Prostate gland (tissue), 2 donors: ENCODE measurements at regions not wholly inside any gene's neighbourhood (a gene's known extent, or its start where the extent isn't known, plus 50 kb on each side); places are given as distances from the start of the nearest gene placed in this dataset.

Experiments
- DNase-seq: peaks from one replicate; pipeline ENCODE4 v3.0.0-alpha.2; 2019; ENCODE audit warnings: low spot score
- H3K27ac ChIP-seq, 2 donors: fragments of 200-600 bp; sonication (generic); 2 replicates each; pipeline ENCODE4 v1.5.1; 2017 to 2019
- H3K27me3 ChIP-seq: fragments of 200-600 bp; sonication (generic); replicated peaks from 2 replicates; pipeline ENCODE4 v1.5.1; 2019; ENCODE audit not compliant: insufficient read depth
- H3K36me3 ChIP-seq, 2 donors: fragments of 200-600 bp; sonication (generic); 1 replicate in 1 of 2; 2 replicates in 1 of 2; pipeline versions ENCODE4 v1.5.1 to v1.8.1; 2017 to 2019
- H3K4me1 ChIP-seq: fragments of 200-600 bp; sonication (generic); replicated peaks from 2 replicates; pipeline ENCODE4 v1.5.1; 2019
- H3K4me3 ChIP-seq, 2 donors: fragments of 200-600 bp; sonication (generic); 2 replicates each; pipeline ENCODE4 v1.5.1; 2017 to 2019
- H3K9me3 ChIP-seq: fragments of 200-600 bp; sonication (generic); 2 replicates; pipeline ENCODE4 v1.5.1; 2017
- POLR2A ChIP-seq: fragments of 450-650 bp; IDR thresholded peaks from one replicate; pipeline ENCODE4 v1.6.1; 2016; ENCODE audit warnings: antibody characterized with exemption, mild to moderate bottlenecking
- POLR2AphosphoS5 ChIP-seq: sonication (generic); formaldehyde crosslinking; IDR thresholded peaks from one replicate; pipeline ENCODE4 v1.6.1; 2017; ENCODE audit warnings: antibody characterized with exemption
- WGBS: methylation state at CpG from one replicate; pipeline ENCODE4 v1.1.5; 2018; 5-methylcytosine and 5-hydroxymethylcytosine counted together
- intact Hi-C: fragments of 100-400 bp; cut with DNase I; formaldehyde crosslinking; loops from one replicate; pipeline ENCODE4 v1.14.2; 2022
- TF ChIP-seq, protein P1 (sequence below), 4 experiments: fragments of 200-600 bp in 2 of 4; fragments of 450-650 bp in 2 of 4; sonication (generic) in 2 of 4; IDR thresholded peaks; 1 replicate in 3 of 4; 2 replicates in 1 of 4; pipeline ENCODE4 v1.5.1; 2016 to 2019; ENCODE audit warnings: antibody characterized with exemption in 4 of 4, mild to moderate bottlenecking in 2 of 4, moderate library complexity in 2 of 4

DNA sequence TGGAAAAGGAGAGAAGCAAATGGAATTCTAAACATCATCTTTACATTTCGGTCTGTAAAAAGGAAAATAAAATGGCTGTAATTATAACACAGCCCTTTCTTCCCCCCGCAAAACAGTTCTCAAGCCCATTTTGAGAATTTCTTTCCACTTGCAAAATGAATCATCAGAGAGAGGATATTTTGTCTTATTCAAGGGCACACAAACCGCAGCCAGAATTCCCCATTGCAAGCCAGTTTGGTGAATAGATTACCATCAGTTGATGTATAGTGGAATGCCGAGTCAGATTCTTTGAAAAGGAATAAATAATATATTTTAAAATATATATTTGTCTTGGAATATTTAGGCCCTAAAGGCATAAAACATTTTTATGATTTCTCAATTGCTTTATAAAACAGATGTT is 420.4 kb upstream of the SEMA6D start:
- no peaks in the 10 kb centered on the region for H3K9me3 ChIP-seq
- no peak for TF ChIP-seq POLR2AphosphoS5
- TF ChIP-seq POLR2A, result no peak
- TF ChIP-seq, protein P1, sequence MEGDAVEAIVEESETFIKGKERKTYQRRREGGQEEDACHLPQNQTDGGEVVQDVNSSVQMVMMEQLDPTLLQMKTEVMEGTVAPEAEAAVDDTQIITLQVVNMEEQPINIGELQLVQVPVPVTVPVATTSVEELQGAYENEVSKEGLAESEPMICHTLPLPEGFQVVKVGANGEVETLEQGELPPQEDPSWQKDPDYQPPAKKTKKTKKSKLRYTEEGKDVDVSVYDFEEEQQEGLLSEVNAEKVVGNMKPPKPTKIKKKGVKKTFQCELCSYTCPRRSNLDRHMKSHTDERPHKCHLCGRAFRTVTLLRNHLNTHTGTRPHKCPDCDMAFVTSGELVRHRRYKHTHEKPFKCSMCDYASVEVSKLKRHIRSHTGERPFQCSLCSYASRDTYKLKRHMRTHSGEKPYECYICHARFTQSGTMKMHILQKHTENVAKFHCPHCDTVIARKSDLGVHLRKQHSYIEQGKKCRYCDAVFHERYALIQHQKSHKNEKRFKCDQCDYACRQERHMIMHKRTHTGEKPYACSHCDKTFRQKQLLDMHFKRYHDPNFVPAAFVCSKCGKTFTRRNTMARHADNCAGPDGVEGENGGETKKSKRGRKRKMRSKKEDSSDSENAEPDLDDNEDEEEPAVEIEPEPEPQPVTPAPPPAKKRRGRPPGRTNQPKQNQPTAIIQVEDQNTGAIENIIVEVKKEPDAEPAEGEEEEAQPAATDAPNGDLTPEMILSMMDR (IDR thresholded peaks at IDR 0.05), result no peak
- intact Hi-C loops, result no loop called here

DNA sequence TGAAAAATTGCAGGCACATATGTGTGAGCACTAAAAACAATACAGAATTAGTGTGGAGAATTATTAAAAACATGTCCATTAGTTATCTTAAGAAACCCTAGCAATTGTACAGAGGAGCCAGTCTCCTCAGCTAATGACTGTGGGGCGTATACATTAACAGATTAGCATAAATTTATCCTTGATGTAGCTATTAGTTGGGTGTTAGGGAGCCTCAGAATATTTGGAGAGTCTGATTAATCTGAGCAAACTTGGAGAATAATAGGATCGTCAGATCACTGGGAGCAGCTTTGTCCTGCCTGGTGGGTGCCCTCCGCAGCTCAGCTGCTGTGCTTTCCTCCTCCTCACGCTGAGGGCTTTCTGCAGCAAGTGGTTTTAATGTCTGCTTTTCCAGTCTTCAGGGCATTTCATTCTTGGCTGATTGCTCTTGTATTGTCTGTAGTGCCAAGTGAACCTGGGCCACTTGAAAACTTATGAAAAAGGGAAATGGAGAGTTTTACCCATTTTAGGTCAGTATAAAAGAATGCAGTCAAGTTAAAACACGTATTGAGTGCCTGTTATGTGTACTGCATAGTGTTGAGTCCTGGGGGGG is 417.4 kb upstream of the SEMA6D start:
- no peak overlapping the region for H3K27ac ChIP-seq
- intact Hi-C loops, result no loop called here
- 53% methylated on average over 5 of the region's 5 CpGs for WGBS
- no peaks in the 10 kb centered on the region for H3K9me3 ChIP-seq
- H3K36me3 ChIP-seq, result no peaks in the 10 kb centered on the region
- no peak for TF ChIP-seq POLR2AphosphoS5
- TF ChIP-seq POLR2A, result no peak
- TF ChIP-seq, protein P1 (IDR thresholded peaks at IDR 0.05), result no peak
- no peak overlapping the region for H3K4me3 ChIP-seq
- H3K27me3 ChIP-seq, result no peaks in the 10 kb centered on the region
- no peaks in the 10 kb centered on the region for H3K4me1 ChIP-seq
- DNase-seq, result no peak

More for the DNA sequence above, 420.4 kb upstream of the SEMA6D start:
- WGBS, result 90% methylated on average over 4 of the region's 4 CpGs
- Histone ChIP-seq H3K27me3 (no peaks in the 10 kb centered on the region), H3K27ac (no peak overlapping the region), H3K4me3 (no peak overlapping the region), H3K36me3 (no peaks in the 10 kb centered on the region), H3K4me1 (no peaks in the 10 kb centered on the region)
- no peak for DNase-seq

DNA sequence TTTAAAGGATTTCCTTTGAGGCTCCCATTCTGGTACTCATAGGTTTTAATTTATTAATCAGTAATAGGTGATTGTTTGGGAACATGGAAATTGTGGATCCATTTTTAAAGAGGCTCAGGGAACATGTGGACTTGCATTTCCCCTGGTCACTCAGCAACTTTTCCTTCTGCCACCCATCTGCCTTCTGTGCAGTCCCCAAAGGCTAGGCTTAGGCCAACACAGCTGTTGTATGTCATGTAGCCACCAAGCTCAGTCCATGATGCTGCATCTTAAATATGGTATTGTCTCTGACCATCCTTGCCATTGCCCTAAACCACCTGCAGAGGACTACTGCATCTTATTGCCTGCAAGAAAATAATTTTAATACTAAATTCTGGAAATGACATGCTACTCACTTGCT is 416.7 kb upstream of the SEMA6D start:
- intact Hi-C loops, result no loop called here
- Histone ChIP-seq H3K4me3 (no peak overlapping the region), H3K4me1 (no peaks in the 10 kb centered on the region), H3K36me3 (no peaks in the 10 kb centered on the region), H3K27ac (no peak overlapping the region), H3K27me3 (no peaks in the 10 kb centered on the region), H3K9me3 (no peaks in the 10 kb centered on the region)
- no peak for TF ChIP-seq POLR2A
- TF ChIP-seq POLR2AphosphoS5, result no peak
- TF ChIP-seq, protein P1 (IDR thresholded peaks at IDR 0.05), result no peak
- no peak for DNase-seq

DNA sequence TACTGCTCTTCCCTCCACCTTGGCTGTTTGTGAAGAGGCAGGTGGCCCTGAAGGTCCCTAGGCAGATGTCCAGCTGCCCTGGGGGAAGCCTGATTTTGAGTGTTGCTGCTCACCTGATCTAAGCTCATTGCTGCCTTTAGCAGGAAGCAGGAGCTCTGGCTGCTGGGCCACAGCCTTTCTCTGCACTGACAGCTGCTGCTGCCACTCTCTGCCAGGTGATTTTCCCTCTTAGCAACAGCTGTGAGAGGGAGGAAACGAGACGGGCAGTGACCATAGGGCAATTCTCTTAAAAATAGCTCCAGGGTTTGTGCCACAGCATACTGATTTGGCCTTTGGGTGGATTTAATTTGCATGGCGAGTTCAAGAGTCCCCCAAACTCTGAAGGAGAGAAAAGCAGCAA is 415.8 kb upstream of the SEMA6D start:
- TF ChIP-seq, protein P1 (IDR thresholded peaks at IDR 0.05), result no peak

DNA sequence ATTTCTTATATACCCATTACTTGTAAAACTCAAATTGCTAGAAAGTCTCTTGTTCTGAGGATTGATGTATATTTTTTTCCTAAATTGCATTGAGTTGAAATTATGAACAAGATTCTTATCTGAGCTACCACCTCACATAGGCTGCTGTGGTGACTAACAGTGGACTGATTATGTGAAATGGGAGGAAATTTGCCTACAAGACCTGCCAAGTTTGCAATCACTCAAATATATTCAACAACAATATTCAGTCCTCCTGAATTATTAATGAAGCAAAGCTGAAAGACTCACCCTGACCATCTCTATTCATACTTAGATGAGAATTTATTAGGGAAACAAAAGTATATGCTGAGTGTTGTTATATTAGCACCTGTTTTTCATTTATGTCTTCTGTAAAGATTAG is 412.6 kb upstream of the SEMA6D start:
- no peak for TF ChIP-seq POLR2A
- TF ChIP-seq POLR2AphosphoS5, result no peak
- TF ChIP-seq, protein P1 (IDR thresholded peaks at IDR 0.05), result no peak
- no peak for DNase-seq
- intact Hi-C loops, result no loop called here
- H3K4me1 ChIP-seq, result no peaks in the 10 kb centered on the region
- no peaks in the 10 kb centered on the region for H3K36me3 ChIP-seq
- H3K4me3 ChIP-seq, result no peak overlapping the region
- H3K27me3 ChIP-seq, result no peaks in the 10 kb centered on the region
- H3K9me3 ChIP-seq, result no peaks in the 10 kb centered on the region
- H3K27ac ChIP-seq, result no peak overlapping the region

More for the DNA sequence above, 415.8 kb upstream of the SEMA6D start:
- H3K9me3 ChIP-seq, result no peaks in the 10 kb centered on the region
- H3K4me1 ChIP-seq, result no peaks in the 10 kb centered on the region
- WGBS, result 24% methylated on average over 3 of the region's 3 CpGs
- intact Hi-C loops, result no loop called here
- H3K4me3 ChIP-seq, result no peak overlapping the region
- H3K27ac ChIP-seq, result no peak overlapping the region
- no peak for DNase-seq
- no peaks in the 10 kb centered on the region for H3K36me3 ChIP-seq
- no peaks in the 10 kb centered on the region for H3K27me3 ChIP-seq
